HG03135 (cell line): ENCODE measurements at regions not wholly inside any gene's neighbourhood (a gene's known extent, or its start where the extent isn't known, plus 50 kb on each side); places are given as distances from the start of the nearest gene placed in this dataset.
"Not testable (repeated sequence)": the region's sequence is repeated elsewhere in the genome, so short reads cannot be mapped to it uniquely, and the experiment has no call there.

ENCODE experiments used
- ATAC-seq: cut with Tn5 transposase; IDR thresholded peaks from one replicate; pipeline ENCODE4 v1.9.1; 2021; ENCODE audit warnings: mild to moderate bottlenecking, moderate library complexity; ENCODE audit not compliant: unreplicated experiment

DNA sequence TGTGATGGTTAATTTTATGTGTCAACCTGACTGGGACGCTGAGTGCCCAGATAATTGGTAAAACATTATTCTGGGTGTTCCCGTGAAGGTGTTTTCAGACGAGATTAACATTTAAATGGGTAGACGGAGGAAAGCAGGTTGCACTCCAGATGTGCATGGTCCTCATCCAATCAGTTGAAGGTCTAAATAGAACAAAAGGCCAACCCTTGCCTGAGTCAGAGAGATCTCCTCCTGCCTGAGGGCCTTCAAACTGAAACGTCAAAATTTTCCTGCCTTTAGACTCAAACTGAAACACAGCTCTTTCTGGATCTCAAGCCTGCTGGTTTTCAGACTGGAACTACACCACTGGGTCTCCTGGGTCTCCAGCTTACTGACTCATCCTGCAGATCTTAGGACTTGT is 73.5 kb downstream of the NPIPA8 start:
- not testable (repeated sequence) for ATAC-seq

DNA sequence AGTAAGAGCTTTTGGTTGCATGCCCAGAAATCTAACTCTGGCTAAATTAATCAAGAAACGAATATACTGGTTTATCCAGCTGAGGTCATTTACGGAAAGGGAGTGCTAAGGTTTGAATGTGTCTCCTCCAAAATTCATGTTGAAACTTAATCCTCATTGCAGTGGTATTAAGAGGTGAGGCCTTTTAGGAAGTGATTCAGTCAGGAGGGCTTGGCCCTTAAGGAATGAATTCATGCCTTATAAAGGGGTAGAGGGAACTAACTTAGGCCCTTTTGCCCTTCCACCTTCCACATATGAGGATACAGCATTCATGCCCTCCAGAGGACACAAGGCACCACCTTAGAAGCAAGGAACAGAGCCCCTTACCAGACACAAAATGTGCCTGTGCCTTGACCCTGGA is 74.7 kb downstream of the NPIPA8 start:
- ATAC-seq, result not testable (repeated sequence)

DNA sequence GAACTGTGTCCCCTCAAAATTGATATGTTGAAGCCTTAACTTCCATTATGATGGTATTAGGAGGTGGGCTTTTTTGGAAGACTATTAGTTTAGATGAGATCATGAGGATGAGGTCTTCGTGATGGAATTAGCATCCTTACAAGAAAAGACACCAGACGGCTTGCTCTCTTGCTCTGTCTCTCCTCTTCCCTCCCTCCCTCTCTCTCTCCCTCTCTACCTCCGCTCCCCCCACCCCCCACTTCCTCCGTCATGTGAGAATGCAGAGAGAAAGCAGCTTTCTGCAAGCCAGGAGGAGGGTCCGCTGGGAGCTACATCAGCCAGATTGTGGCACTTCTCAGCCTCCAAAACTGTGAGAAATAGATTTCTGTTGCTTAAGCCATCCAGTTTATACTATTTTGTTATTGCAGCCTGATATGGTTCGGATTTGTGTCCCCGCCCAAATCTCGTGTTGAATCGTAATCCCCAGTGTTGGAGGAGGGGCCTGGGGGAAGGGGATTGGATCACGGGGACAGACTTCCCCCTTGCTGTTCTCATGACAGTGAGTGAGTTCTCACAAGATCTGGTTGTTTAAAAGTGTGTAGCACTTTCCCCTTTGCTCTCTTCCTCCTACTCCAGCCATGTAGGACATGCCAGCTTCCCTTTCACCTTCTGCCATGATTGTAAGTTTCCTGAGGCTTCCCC is 76.9 kb downstream of the NPIPA8 start:
- not testable (repeated sequence) for ATAC-seq

DNA sequence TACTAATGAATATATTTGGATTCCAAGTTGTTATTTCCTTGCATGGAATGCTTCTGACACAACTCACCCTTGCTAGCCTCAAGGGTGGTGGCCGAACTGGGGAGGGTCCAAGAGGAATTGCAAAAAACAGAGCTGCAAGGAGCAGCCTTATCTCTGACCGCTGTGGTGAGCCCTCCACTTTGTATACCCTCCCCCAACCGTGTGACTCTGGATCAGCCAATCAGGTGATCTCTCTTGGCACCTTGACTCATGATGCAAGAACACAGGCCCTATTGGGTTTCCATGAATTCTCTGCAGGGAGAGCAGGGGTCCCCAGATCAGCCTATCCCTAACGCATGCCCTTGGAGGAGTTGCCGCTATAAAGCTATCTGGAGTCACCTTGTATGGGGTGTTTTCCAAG is 83.6 kb downstream of the NPIPA8 start:
- not testable (repeated sequence) for ATAC-seq

DNA sequence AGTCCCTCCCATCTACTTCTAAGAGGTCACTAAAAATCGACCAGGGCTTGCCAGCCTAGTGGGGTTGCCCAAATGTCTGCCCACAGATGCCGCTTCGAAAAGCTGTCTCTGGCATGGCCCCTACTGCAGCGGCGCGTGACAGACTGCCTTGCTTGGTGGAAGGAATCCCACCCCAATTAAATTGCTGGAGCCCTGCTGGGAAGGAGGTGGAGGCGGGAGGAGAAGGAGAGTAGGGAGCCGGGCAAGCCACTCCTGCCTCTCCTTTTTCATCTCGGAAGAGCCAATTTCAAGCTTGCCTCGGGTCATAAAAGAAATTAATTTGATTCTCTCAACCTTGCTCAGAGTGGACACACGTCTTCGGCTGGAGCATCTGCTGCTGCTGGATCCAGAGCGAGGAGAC is 106.0 kb downstream of the NPIPA8 start:
- ATAC-seq, result not testable (repeated sequence)

DNA sequence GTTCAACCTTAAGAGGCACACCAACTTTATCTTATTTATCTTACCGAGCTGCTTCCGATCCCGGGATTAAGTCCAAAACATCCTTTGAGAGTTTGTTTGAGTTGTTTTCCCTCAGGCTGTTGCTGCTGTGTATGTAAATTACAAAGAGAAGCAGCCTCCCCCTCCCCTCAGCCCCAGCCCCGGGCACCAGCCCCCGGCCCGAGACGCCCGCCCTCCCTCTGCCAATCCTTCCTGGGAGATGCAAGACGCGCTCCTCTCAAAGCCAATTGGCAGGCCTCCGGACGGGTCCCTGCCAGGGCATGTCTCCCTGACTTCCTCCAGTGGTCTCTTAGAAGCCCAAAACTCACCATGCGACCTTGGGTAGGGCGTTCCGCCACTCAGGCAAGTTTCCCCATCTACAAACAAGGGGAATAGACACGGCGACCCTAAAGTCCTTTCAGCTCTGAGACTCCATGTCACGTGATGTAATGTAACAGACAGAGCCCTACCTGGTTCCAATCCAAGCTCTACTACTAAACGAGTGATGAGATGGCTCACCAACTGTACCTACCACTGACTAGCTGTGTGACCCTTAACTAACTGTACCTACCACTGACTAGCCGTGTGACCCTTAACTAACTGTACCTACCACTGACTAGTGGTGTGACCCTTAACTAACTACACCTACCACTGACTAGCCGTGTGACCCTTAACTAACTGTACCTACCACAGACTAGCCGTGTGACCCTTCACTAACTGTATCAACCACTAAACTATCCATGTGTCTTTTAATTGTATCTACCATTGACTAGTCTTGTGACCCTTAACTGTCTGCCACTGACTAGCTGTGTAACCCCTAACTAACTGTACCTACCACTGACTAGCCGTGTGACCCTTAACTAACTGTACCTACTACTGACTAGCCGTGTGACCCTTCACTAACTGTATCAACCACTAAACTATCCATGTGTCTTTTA is 114.2 kb downstream of the NPIPA8 start:
- not testable (repeated sequence) for ATAC-seq

DNA sequence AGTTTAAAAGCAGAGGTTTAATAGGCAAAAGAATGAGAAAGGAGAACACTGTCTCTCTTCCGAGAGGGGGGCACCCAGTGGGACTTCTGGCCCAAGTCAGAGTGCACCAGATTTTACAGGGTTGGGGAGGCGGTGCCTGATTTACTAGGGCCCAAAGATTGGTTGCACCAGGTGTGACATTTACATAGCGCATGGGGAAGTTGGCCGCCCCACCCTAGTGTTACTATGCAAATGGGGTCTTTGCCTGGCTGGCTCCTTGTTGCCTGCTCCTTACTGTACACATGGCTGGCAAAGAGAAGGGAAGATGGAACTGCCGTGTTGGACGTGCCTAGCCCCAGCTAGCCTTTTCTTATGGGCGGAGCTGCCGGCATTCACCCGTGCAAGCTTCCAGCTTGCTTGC is 118.8 kb downstream of the NPIPA8 start:
- ATAC-seq, result not testable (repeated sequence)

DNA sequence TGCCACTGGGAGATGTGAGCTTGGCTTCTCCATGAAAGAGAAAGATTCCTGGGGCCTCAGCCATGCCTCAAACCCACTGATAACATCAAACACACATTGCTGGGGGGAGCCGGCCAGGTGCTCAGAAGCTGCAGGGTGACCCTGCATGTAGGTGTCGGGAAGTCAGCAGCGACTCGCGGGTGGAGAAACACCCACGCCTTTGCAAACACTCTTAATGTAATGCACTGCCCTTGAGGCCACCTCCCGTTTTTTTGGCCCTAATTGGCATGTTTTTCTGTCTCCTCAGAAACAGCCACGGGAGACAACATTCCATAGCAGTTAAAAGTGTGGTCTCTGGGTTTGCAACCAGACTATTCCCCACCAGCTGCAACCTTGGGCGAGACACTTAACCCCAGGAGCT is 119.7 kb downstream of the NPIPA8 start:
- not testable (repeated sequence) for ATAC-seq

DNA sequence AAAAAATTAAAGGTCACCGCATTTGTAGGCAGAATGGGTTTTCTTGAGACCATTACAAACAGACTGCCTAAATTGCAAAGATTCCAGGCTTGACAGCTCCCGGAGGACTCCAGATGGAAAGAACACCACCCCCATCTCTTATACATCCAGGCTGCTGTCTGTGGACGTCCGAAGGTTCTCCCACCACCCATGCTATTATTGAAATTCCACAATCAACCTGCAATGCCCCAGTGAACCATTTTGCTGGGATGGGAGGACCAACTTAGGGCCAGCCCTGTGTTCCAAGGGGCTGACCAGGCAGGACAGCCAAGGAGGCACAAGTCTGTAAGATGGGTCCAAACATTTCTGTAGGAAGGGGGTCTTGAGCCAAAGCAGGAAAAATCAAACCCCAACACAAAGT is 122.7 kb downstream of the NPIPA8 start:
- not testable (repeated sequence) for ATAC-seq

DNA sequence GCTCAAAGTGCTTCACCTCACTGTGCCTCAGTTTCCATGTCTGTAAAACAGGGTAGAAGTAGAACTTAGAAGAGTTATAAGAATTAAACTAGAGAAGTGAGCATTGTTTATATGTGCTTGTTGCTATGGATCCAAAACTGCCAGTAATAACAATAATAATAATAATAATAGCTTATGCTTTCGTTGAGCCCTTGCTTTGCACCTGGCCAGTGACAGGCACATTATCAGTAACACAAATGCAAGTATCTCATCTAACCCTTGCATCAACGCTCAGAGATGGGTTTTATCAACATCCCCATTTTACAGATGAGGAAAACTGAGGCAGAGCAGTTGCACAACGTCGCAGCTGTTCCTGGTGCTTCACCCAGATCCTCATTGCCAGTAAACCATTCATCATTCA is 125.0 kb downstream of the NPIPA8 start:
- not testable (repeated sequence) for ATAC-seq

DNA sequence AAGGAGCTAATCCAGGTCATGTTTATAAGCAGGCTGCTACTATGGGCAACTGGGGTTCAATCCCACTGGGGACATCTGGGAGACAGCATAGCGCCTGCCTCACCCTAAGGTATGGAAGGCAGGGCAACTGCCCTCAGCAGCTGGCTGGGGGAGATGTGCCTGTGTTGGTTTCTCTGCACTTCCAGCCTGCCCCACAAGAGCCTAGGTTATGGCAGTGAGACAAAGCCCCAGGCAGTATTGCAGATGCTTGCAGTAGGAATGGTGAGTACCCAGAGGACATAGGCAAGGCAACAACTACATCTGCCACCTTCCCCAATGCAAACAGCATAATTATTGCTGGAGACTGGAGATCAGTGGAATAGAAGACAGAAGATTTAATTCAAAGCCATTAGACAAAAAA is 131.8 kb downstream of the NPIPA8 start:
- not testable (repeated sequence) for ATAC-seq

DNA sequence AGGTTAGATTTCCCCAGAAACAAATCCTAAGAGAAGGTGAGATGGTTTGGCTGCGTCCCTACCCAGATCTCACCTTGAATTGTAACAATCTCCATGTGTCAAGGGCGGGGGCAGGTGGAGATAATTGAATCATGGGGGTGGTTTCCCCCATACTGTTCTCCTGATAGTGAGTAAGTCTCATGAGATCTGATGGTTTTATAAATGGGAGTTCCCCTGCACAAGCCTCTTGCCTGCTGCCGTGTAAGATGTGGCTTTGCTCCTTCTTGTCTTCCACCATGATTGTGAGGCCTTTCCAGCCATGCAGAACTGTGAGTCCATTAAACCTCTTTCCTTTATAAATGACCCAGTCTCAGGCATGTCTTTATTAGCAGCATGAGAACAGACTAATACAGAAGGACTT is 132.2 kb downstream of the NPIPA8 start:
- ATAC-seq, result not testable (repeated sequence)

DNA sequence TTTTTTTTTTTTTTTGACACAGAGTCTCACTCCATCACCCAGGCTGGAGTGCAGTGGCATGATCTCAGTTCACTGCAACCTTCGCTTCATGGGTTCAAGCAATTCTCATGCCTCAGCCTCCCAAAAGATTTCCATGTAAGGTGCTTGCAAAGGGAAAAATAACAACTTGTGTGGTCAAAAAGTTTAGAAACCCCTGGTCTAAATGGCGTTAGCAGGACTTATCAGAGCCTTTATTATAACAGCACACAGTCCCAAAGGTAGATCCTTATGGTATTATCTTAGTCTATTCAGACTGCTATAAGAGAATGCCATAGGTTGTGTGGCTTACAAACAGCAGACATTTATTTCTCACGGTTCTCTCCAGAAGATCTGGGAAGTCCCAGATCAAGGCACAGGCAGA is 135.0 kb downstream of the NPIPA8 start:
- not testable (repeated sequence) for ATAC-seq

DNA sequence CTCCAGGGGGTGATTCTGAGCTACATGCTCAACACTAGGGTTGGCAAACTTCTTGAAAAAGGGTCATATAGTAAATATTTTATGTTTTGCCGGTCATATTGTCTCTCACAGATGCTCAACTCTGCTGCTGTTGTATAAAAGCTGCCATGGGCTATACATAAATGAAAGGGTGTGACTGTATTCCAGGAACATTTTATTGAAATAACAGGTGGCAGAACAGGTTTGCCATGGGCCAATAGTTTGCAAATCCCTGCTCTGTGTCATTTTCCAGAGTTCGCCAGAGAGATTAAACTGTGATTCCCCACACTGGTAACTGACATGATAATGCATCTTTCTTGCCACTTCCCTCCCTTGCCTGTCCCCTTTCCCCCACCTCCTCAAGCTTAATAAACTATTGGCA is 144.1 kb downstream of the NPIPA8 start:
- not testable (repeated sequence) for ATAC-seq

DNA sequence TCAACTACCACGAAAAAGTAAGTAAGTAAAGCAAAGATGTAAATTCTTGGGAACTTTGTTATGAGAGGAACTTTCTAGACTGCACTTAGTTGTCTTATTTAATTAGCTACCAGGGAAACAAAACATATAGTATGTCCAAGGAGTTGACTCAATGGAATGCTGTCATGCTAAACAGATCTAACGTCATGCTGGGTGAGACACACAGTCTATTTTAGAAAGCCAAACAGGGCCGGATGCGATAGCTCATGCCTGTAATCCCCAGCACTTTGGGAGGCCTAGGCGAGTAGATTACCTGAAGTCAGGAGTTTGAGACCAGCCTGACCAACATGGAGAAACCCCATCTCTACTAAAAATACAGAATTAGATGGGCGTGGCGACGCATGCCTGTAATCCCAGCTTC is 146.4 kb downstream of the NPIPA8 start:
- not testable (repeated sequence) for ATAC-seq

DNA sequence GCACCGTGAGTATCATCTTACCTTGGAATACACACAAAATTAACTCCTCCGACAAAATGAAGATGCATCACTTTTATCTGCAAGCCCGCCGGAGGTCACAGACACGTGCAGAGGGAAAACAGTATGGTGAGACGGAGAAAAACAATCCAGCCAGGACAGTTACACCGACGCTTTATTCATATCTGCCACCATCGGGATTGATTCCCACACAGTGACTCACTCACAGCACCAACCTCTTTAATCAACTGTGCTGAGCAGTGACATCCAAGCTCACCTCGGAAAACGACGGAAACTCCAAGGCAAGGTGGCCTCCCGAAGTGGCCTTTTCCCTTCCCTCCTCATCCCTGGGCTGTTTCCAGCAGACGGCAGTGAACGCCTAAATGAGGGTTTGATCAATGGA is 151.8 kb downstream of the NPIPA8 start:
- ATAC-seq, result not testable (repeated sequence)

DNA sequence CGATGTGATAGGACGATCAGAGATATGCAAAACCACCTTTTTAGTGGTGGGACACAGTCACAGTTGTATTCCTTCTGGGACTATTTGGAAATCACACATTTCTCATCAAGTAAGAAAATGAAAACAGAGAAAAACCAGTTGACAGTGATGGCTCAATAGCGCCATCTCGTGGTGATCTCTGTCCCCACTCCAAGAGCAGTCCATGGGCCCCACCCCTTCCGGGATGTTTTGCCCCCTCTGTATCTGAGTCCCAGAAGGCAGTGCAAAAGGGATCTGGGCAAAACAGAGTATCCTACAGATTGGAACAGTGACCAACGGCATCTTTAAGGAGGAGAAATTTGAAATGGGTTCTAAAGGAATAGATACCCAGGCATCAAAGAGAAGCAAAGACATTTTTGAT is 155.5 kb downstream of the NPIPA8 start:
- ATAC-seq, result not testable (repeated sequence)

DNA sequence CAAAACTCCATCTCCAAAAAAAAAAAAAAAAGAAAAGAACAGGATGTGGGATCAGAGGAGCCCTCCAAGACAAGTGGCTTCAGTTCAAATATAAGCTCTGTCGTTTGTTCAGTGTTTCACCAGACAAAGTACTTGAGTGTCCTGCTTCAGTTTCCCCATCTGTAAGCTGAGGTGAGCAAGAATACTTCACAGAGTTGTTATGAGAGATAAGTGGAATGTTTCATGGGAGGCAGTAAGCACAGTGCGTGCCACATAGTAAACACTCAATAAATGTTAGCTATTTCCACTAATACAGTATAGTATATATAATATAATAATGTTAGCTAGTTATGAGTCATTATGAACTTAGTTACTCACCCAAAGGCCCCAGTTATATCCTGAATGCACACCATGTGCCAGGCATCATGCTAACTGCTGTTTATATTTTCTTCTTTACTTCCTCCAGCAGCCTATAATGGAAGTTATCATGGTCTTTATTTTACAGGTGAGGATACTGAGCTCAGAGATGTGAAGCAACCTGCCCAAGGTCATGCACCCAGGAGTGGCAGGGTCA is 162.5 kb downstream of the NPIPA8 start:
- ATAC-seq, result not testable (repeated sequence)

DNA sequence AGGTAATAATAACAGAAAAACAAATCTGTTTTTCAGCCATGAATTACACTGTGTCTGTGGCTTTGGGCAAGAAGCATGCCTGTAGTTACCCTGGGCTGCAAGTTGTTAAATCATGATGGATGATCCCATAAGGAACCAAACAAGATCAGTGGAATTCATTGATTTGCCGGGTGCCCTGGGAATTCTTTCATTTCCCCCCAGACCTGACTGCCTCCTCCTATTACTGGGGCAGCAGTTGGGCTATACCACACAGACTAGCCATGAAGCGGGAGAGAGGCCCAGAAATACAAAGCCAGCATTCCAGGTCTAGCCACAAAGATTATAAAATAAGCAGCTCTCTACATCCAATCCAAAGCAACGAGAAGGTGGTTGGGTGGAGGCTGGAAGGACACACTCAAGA is 174.2 kb downstream of the NPIPA8 start:
- ATAC-seq, result not testable (repeated sequence)

DNA sequence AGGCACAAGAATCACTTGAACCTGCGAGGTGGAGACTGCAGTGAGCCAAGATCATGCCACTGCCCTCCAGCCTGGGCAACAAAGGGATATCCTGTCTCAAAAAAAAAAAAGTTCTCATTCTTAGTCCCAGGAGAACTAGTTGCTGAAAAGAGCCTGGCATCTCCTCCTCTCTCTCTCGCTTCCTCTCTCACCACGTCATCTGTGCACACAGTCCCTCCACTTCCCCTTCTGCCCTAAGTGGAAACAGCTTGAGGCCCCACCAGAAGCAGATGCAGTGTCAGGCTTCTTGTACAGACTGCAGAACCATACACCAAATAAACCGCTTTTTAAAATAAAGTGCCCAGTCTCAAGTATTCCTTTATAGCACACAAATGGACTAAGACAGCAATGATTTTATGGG is 175.3 kb downstream of the NPIPA8 start:
- not testable (repeated sequence) for ATAC-seq

DNA sequence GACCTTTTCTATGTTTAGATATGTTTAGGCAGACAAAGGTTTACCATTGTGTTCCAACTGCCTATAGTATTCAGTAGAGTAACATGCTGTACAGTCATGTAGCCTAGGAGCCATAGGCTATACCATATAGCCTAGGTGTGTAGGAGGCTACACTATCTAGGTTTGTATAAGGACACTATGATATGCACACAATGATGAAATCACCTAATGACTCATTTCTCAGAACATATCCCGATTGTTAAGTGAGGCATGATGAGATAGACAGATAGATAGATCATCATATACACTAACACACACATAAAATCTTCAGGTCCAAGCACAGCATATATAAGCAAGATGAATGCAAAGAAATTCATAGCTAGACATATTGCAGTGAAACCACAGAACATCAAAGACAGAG is 177.4 kb downstream of the NPIPA8 start:
- ATAC-seq, result not testable (repeated sequence)

DNA sequence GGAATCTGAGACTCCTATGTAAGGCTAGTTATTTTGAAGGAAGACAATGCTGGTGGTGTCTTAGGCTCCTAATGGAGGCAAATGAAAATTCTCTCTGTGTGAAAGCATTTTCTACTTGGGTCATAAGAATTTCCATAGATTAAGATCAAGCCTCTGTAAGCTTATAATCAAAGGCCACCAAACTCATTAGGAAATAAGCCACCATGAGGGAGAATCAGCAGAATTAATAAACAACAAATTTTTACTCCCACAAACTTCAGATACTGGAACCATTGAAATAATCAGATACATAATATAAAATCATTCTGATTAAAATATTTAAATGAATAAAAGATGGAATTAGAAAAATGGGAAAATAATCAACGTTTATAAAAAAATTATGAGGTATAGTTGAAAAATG is 178.7 kb downstream of the NPIPA8 start:
- ATAC-seq, result not testable (repeated sequence)
